PC-3 (cell line): ENCODE measurements at regions not wholly inside any gene's neighbourhood (a gene's known extent, or its start where the extent isn't known, plus 50 kb on each side); places are given as distances from the start of the nearest gene placed in this dataset.

Experiments
- ATAC-seq: fragments of 200-7000 bp; cut with Tn5 transposase; 2 replicates; pipeline ENCODE4 v1.9.1; 2020; ENCODE audit warnings: mild to moderate bottlenecking, moderate library complexity
- BruUV-seq: library from RNA; stranded (reverse); fragments of 400-500 nt; replicated peaks from 2 replicates; lab custom pipeline; 2021; lab: Mats Ljungman, UMichigan
- CTCF ChIA-PET: fragments of 300-600 bp; sonication (Branson Sonifier 250); formaldehyde crosslinking; loops from one replicate; lab custom pipeline; 2022; ENCODE audit warnings: antibody characterized with exemption; lab: Charles Lee
- POLR2A ChIA-PET: fragments of 300-600 bp; sonication (Branson Sonifier 250); formaldehyde crosslinking; loops from one replicate; lab custom pipeline; 2022; ENCODE audit warnings: antibody characterized with exemption; ENCODE audit not compliant: unreplicated experiment; lab: Charles Lee
- DNase-seq: peaks from one replicate; pipeline ENCODE4 v3.0.0-alpha.2; 2015
- H2AFZ ChIP-seq: fragments of 300-600 bp; sonication (generic); 2 replicates; pipeline ENCODE4 v1.6.0; 2016; ENCODE audit warnings: antibody characterized with exemption, low read length
- H3F3A ChIP-seq: fragments of 300-600 bp; sonication (generic); one replicate; pipeline ENCODE4 v1.6.0; 2017; ENCODE audit warnings: antibody characterized with exemption, low read length, control low read depth, mild to moderate bottlenecking; ENCODE audit not compliant: unreplicated experiment
- H3K27ac ChIP-seq: fragments of 300-600 bp; sonication (generic); 2 replicates; pipeline ENCODE4 v1.5.1; 2016; ENCODE audit warnings: mild to moderate bottlenecking, low read length
- H3K27me3 ChIP-seq: fragments of 300-600 bp; sonication (generic); 2 replicates; pipeline ENCODE4 v1.6.1; 2016; ENCODE audit warnings: low read length, mixed read lengths
- H3K36me3 ChIP-seq: fragments of 300-600 bp; sonication (generic); 2 replicates; pipeline ENCODE4 v1.6.1; 2016; ENCODE audit warnings: low read depth, mixed run types, low read length, mixed read lengths
- H3K4me1 ChIP-seq: fragments of 300-600 bp; sonication (generic); 2 replicates; pipeline ENCODE4 v1.5.1; 2016; ENCODE audit warnings: low read length; ENCODE audit not compliant: insufficient read depth
- H3K4me2 ChIP-seq: fragments of 300-600 bp; sonication (generic); 2 replicates; pipeline ENCODE4 v1.6.0; 2016; ENCODE audit warnings: low read length
- H3K4me3 ChIP-seq: fragments of 300-600 bp; sonication (generic); 2 replicates; pipeline ENCODE4 v1.5.1; 2016; ENCODE audit warnings: mild to moderate bottlenecking, low read length, mixed read lengths
- H3K79me2 ChIP-seq: fragments of 300-600 bp; sonication (generic); 2 replicates; pipeline ENCODE4 v1.6.1; 2017; ENCODE audit warnings: low read length, mixed read lengths
- H3K9ac ChIP-seq: fragments of 300-600 bp; sonication (generic); 2 replicates; pipeline ENCODE4 v1.6.0; 2016; ENCODE audit warnings: mild to moderate bottlenecking, low read length
- H3K9me2 ChIP-seq: fragments of 300-600 bp; sonication (generic); replicated peaks from 2 replicates; pipeline ENCODE4 v1.6.1; 2016; ENCODE audit warnings: mixed run types, low read length, mixed read lengths
- H3K9me3 ChIP-seq: fragments of 300-600 bp; sonication (generic); 2 replicates; pipeline ENCODE4 v1.6.1; 2016; ENCODE audit warnings: low read length, mixed read lengths
- H4K20me1 ChIP-seq: fragments of 300-600 bp; sonication (generic); 2 replicates; pipeline ENCODE4 v1.6.1; 2016; ENCODE audit warnings: low read length, mixed read lengths
- CTCF ChIP-seq: fragments of 300-600 bp; sonication (generic); conservative IDR thresholded peaks from 2 replicates; pipeline ENCODE4 v1.5.1; 2017; ENCODE audit warnings: antibody characterized with exemption, low read depth, mild to moderate bottlenecking, low read length
- EZH2 ChIP-seq: fragments of 300-600 bp; sonication (generic); IDR thresholded peaks from one replicate; pipeline ENCODE4 v1.6.1; 2017; ENCODE audit warnings: antibody characterized with exemption, mild to moderate bottlenecking, low read length; ENCODE audit not compliant: unreplicated experiment
- EZH2phosphoT487 ChIP-seq: fragments of 300-600 bp; sonication (generic); IDR thresholded peaks from 2 replicates; pipeline ENCODE4 v1.6.1; 2018; ENCODE audit warnings: mild to moderate bottlenecking, antibody characterized with exemption, low read length, borderline replicate concordance
- intact Hi-C: fragments of 100-400 bp; cut with micrococcal nuclease; formaldehyde crosslinking; loops from 2 replicates; pipeline ENCODE4 v1.9.0; 2023

DNA sequence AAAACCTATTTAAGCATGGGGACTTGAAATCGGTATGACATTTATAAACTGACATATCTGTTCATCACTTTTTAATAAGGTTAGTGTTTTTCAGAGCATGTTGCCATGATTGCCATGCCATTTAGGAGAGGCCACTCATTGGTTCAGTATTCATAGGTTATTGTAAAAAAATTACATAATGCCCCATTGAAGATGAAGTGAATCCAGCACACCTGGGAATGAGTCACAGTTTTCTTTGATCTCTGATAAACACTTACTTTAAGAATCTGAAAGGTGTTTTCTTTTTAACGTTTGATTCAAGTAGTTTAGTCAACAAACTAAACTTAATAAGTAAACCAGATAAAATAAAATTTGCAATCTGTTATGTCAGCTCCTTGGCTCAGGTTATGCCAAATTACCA is 278.3 kb downstream of the ARL4A start:
- no peaks in the 10 kb centered on the region for H3K9me3 ChIP-seq
- H3K9me2 ChIP-seq, result no peaks in the 10 kb centered on the region
- POLR2A ChIA-PET, result no interaction called here
- no peaks in the 10 kb centered on the region for H3F3A ChIP-seq
- ATAC-seq, result no peak
- no peak overlapping the region for H3K4me3 ChIP-seq
- H3K79me2 ChIP-seq, result no peaks in the 10 kb centered on the region
- no peaks in the 10 kb centered on the region for H3K36me3 ChIP-seq
- CTCF ChIA-PET, result no interaction called here
- H2AFZ ChIP-seq, result no peak overlapping the region
- no peaks in the 10 kb centered on the region for H3K4me1 ChIP-seq
- no peak overlapping the region for H3K4me2 ChIP-seq
- intact Hi-C loops, result no loop called here
- peak; percentile 19 for DNase-seq
- H3K9ac ChIP-seq, result no peak overlapping the region
- TF ChIP-seq EZH2phosphoT487, result no peak
- no peak for TF ChIP-seq CTCF
- TF ChIP-seq EZH2, result no peak
- H4K20me1 ChIP-seq, result no peaks in the 10 kb centered on the region
- H3K27me3 ChIP-seq, result no peaks in the 10 kb centered on the region
- no peak overlapping the region for H3K27ac ChIP-seq
- BruUV-seq, result no TSS peak

DNA sequence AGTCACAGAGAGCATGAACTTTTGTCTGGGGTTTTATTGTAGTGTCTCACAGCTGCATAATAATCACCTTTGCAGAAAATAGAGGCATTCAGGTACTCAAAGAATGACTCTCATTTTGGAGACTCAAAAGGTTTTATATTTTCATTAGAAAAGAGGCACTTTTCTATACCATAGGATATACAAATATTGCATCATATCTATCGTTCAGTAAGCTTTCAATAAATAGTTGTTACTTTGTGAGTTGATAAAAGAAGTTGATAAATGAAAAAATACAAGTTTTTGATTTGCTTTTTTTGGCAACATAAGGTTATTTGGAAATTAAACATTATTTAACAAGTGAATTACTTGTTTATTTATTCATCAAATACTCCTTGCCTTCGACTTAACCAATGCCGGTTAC is 279.9 kb downstream of the ARL4A start:
- Histone ChIP-seq H3K4me1 (no peaks in the 10 kb centered on the region), H4K20me1 (no peaks in the 10 kb centered on the region), H3K9me3 (no peaks in the 10 kb centered on the region), H3K79me2 (no peaks in the 10 kb centered on the region), H3K36me3 (no peaks in the 10 kb centered on the region), H3F3A (no peaks in the 10 kb centered on the region), H3K4me3 (no peak overlapping the region), H3K9me2 (no peaks in the 10 kb centered on the region), H2AFZ (no peak overlapping the region), H3K4me2 (no peak overlapping the region), H3K27ac (no peak overlapping the region), H3K9ac (no peak overlapping the region), H3K27me3 (no peaks in the 10 kb centered on the region)
- no peak for DNase-seq
- CTCF ChIA-PET, result no interaction called here
- POLR2A ChIA-PET, result no interaction called here
- no peak for ATAC-seq
- TF ChIP-seq EZH2 (no peak), EZH2phosphoT487 (no peak), CTCF (no peak)
- intact Hi-C loops, result no loop called here
- no TSS peak for BruUV-seq

DNA sequence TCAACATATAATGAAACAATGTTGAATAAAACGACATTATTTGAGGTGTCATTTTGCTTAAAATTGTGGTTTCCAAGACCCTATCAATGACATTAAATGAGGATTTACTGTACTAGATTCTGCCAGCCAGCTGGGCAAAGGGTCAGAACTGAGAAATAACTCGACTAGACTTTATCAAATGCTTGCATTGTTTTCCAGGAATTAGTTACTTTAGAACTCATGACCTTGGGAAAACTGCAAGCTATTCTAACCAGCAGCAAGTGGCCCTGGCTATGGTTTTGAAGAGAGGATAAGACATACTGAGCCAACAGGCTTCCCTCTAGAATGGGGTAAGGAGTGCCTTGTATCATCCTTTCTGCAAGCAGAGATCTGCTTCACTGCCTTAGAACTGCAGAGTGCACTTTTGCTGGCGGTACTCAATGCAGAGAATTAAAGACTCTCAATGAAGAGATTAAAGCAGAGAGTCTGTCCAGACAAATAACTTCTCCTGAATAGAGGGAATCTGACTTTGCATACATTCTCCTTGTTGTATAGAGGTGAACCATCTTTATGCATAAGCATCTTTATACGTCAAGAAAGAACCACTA is 281.5 kb downstream of the ARL4A start:
- Histone ChIP-seq H3F3A (no peaks in the 10 kb centered on the region), H2AFZ (no peak overlapping the region), H3K9me3 (no peaks in the 10 kb centered on the region), H3K79me2 (no peaks in the 10 kb centered on the region), H3K4me1 (no peaks in the 10 kb centered on the region), H4K20me1 (no peaks in the 10 kb centered on the region), H3K4me2 (no peak overlapping the region), H3K27ac (no peak overlapping the region), H3K9me2 (no peaks in the 10 kb centered on the region), H3K36me3 (no peaks in the 10 kb centered on the region), H3K27me3 (no peaks in the 10 kb centered on the region), H3K4me3 (no peak overlapping the region), H3K9ac (no peak overlapping the region)
- TF ChIP-seq EZH2phosphoT487 (no peak), CTCF (no peak), EZH2 (no peak)
- ATAC-seq, result no peak
- POLR2A ChIA-PET, result no interaction called here
- CTCF ChIA-PET, result no interaction called here
- no peak for DNase-seq
- BruUV-seq, result no TSS peak
- intact Hi-C loops, result no loop called here
